GM12878 (cell line): ENCODE measurements at regions not wholly inside any gene's neighbourhood (a gene's known extent, or its start where the extent isn't known, plus 50 kb on each side); places are given as distances from the start of the nearest gene placed in this dataset.

Experiments used
- ATAC-seq: fragments of 200-7000 bp; cut with Tn5 transposase; 3 replicates; pipeline ENCODE4 v1.9.1; 2020; ENCODE audit warnings: mild to moderate bottlenecking, moderate library complexity
- BruUV-seq: library from RNA; stranded (reverse); fragments of 400-500 nt; replicated peaks from 2 replicates; lab custom pipeline; 2021; lab: Mats Ljungman, UMichigan
- CTCF ChIA-PET: fragments of 300-600 bp; sonication (Branson Sonifier 250); formaldehyde crosslinking; extraction: SDS; loops from one replicate; lab custom pipeline; 2021; ENCODE audit warnings: inconsistent platforms; lab: Yijun Ruan, JAX
- POLR2A ChIA-PET: fragments of 350-600 bp; formaldehyde crosslinking; extraction: SDS; loops from one replicate; lab custom pipeline; 2021; ENCODE audit warnings: inconsistent platforms; lab: Charles Lee
- RAD21 ChIA-PET: fragments of 300-600 bp; sonication (Branson Sonifier 250); formaldehyde crosslinking; loops from one replicate; lab custom pipeline; 2023; ENCODE audit warnings: antibody characterized with exemption; ENCODE audit not compliant: unreplicated experiment; lab: Charles Lee
- SMC1A ChIA-PET: fragments of 300-600 bp; sonication (Branson Sonifier 250); formaldehyde crosslinking; loops from one replicate; lab custom pipeline; 2023; ENCODE audit not compliant: unreplicated experiment, uncharacterized antibody; lab: Charles Lee
- DNase-seq: peaks from one replicate; pipeline ENCODE4 v3.0.0-alpha.2; 2011; ENCODE audit warnings: low read depth, low spot score
- FAIRE-seq: peaks from 3 replicates; lab custom pipeline; 2011; peaks lifted over from hg19 to GRCh38; lab: Jason Lieb, UNC
- H2AFZ ChIP-seq: 2 replicates; pipeline ENCODE4 v1.6.0; 2011; ENCODE audit warnings: low read depth, low read length, control low read depth; ENCODE audit not compliant: control insufficient read depth
- H3K27ac ChIP-seq: 2 replicates; pipeline ENCODE4 v1.5.1; 2011; ENCODE audit warnings: control low read depth; ENCODE audit not compliant: control insufficient read depth, insufficient read depth
- H3K27me3 ChIP-seq, 2 experiments: replicated peaks in 1 of 2; 2 replicates each; pipeline versions ENCODE4 v1.6.0 to v1.6.1; 2011; ENCODE audit warnings: low read length in 1 of 2; ENCODE audit not compliant: control insufficient read depth in 2 of 2, insufficient read depth in 2 of 2
- H3K36me3 ChIP-seq, 2 experiments: 2 replicates each; pipeline ENCODE4 v1.5.1; 2011; ENCODE audit warnings: low read length in 1 of 2; ENCODE audit not compliant: control insufficient read depth in 2 of 2, insufficient read depth in 2 of 2
- H3K4me1 ChIP-seq: 2 replicates; pipeline ENCODE4 v1.6.1; 2011; ENCODE audit warnings: mild to moderate bottlenecking, low read length, moderate library complexity, mixed read lengths; ENCODE audit not compliant: control insufficient read depth, insufficient read depth
- H3K4me2 ChIP-seq: 2 replicates; pipeline ENCODE4 v1.6.0; 2011; ENCODE audit warnings: control low read depth; ENCODE audit not compliant: control insufficient read depth, insufficient read depth
- H3K4me3 ChIP-seq: fragments of 200-600 bp; sonication (generic); 2 replicates; pipeline ENCODE4 v1.5.1; 2016
- H3K79me2 ChIP-seq: 2 replicates; pipeline ENCODE4 v1.6.0; 2011; ENCODE audit warnings: low read length; ENCODE audit not compliant: control insufficient read depth, insufficient read depth
- H3K9ac ChIP-seq: 2 replicates; pipeline ENCODE4 v1.8.0; 2011; ENCODE audit warnings: low read length, control low read depth, mixed read lengths; ENCODE audit not compliant: control insufficient read depth, insufficient read depth
- H3K9me3 ChIP-seq: replicated peaks from 3 replicates; pipeline ENCODE4 v1.5.1; 2011; ENCODE audit warnings: mild to moderate bottlenecking, low read length; ENCODE audit not compliant: control insufficient read depth, insufficient read depth
- H4K20me1 ChIP-seq: 2 replicates; pipeline ENCODE4 v1.6.0; 2011; ENCODE audit not compliant: control insufficient read depth, insufficient read depth
- CBX3 ChIP-seq: fragments of 200-600 bp; sonication (generic); IDR thresholded peaks from 2 replicates; pipeline ENCODE4 v1.6.1; 2016; ENCODE audit warnings: low read depth, borderline replicate concordance
- EGR1 ChIP-seq, 2 experiments: IDR thresholded peaks; 1 replicate in 1 of 2; 2 replicates in 1 of 2; pipeline ENCODE4 v1.6.1; 2011 to 2012; ENCODE audit warnings: low read depth in 2 of 2, low read length in 2 of 2, borderline replicate concordance in 1 of 2, mild to moderate bottlenecking in 1 of 2, moderate library complexity in 1 of 2
- ETV6 ChIP-seq, 2 experiments: fragments of 450-650 bp in 1 of 2; IDR thresholded peaks in 1 of 2; conservative IDR thresholded peaks in 1 of 2; 2 replicates each; pipeline ENCODE4 v1.6.1; 2014; ENCODE audit warnings: antibody characterized with exemption in 1 of 2, borderline replicate concordance in 1 of 2, low read depth in 1 of 2, mild to moderate bottlenecking in 1 of 2, moderate library complexity in 1 of 2
- EZH2 ChIP-seq: IDR thresholded peaks from 2 replicates; pipeline ENCODE4 v1.6.1; 2012; ENCODE audit warnings: low read depth, mild to moderate bottlenecking, control low read depth, inconsistent platforms, low read length, borderline replicate concordance; ENCODE audit not compliant: control insufficient read depth
- KLF5 ChIP-seq: fragments of 450-650 bp; IDR thresholded peaks from 2 replicates; pipeline ENCODE4 v1.6.1; 2014; ENCODE audit warnings: mild to moderate bottlenecking; ENCODE audit not compliant: partially characterized antibody
- MEF2A ChIP-seq: IDR thresholded peaks from 2 replicates; pipeline ENCODE4 v1.6.1; 2011; ENCODE audit warnings: low read depth, mild to moderate bottlenecking, low read length, moderate library complexity; ENCODE audit not compliant: insufficient read depth
- NR2C1 ChIP-seq: fragments of 450-650 bp; IDR thresholded peaks from 2 replicates; pipeline ENCODE4 v1.6.1; 2017; ENCODE audit warnings: antibody characterized with exemption, mild to moderate bottlenecking, moderate library complexity
- NR2C2 ChIP-seq: IDR thresholded peaks from 2 replicates; pipeline ENCODE4 v1.6.1; 2011; ENCODE audit warnings: borderline replicate concordance, low read depth; ENCODE audit not compliant: control insufficient read depth, insufficient read length
- POLR2AphosphoS2 ChIP-seq: IDR thresholded peaks from 2 replicates; pipeline ENCODE4 v1.6.1; 2011; ENCODE audit warnings: low read depth, mild to moderate bottlenecking, low read length, improper control_type of control experiment, moderate library complexity
- POLR2AphosphoS5 ChIP-seq: IDR thresholded peaks from 2 replicates; pipeline ENCODE4 v1.6.1; 2011; ENCODE audit warnings: mild to moderate bottlenecking, low read length, inconsistent platforms
- SREBF2 ChIP-seq: IDR thresholded peaks from 2 replicates; pipeline ENCODE4 v1.6.1; 2012; ENCODE audit warnings: mild to moderate bottlenecking, low read length
- TBL1XR1 ChIP-seq: IDR thresholded peaks from 2 replicates; pipeline ENCODE4 v1.6.1; 2012; ENCODE audit warnings: low read depth, low read length, improper control_type of control experiment
- TCF3 ChIP-seq: IDR thresholded peaks from 2 replicates; pipeline ENCODE4 v1.6.1; 2012; ENCODE audit warnings: low read depth, mild to moderate bottlenecking, low read length, borderline replicate concordance; ENCODE audit not compliant: insufficient read depth
- TCF7 ChIP-seq: IDR thresholded peaks from 2 replicates; pipeline ENCODE4 v1.6.1; 2014; ENCODE audit warnings: antibody characterized with exemption, borderline replicate concordance
- ZNF274 ChIP-seq: IDR thresholded peaks from one replicate; pipeline ENCODE4 v1.8.0; 2011; ENCODE audit not compliant: insufficient read length, insufficient read depth
- ZZZ3 ChIP-seq: IDR thresholded peaks from 2 replicates; pipeline ENCODE4 v1.6.1; 2011; ENCODE audit warnings: low read depth; ENCODE audit not compliant: control insufficient read depth, insufficient read length
- WGBS: methylation state at CpG from one replicate; pipeline ENCODE4 v1.1.6; 2016; ENCODE audit warnings: low lambda C conversion rate; ENCODE audit not compliant: insufficient replicate concordance, insufficient coverage; ENCODE audit errors: missing lambda C conversion rate; 5-methylcytosine and 5-hydroxymethylcytosine counted together
- in situ Hi-C: fragments of 300-500 bp; cut with MboI; formaldehyde crosslinking; loops from 9 replicates; pipeline ENCODE4 v1.14.3; 2018; ENCODE audit warnings: mixed read lengths
- intact Hi-C: fragments of 100-400 bp; cut with micrococcal nuclease; formaldehyde crosslinking; loops from one replicate; pipeline ENCODE4 v1.14.2; 2022; ENCODE audit not compliant: unreplicated experiment
- TF ChIP-seq, protein P1 (sequence below): fragments of 450-650 bp; IDR thresholded peaks from 2 replicates; pipeline ENCODE4 v1.6.1; 2017; ENCODE audit warnings: mild to moderate bottlenecking, moderate library complexity
- TF ChIP-seq, protein P2 (sequence below): IDR thresholded peaks from 2 replicates; pipeline ENCODE4 v1.6.1; 2012; ENCODE audit warnings: low read depth, low read length, improper control_type of control experiment

DNA sequence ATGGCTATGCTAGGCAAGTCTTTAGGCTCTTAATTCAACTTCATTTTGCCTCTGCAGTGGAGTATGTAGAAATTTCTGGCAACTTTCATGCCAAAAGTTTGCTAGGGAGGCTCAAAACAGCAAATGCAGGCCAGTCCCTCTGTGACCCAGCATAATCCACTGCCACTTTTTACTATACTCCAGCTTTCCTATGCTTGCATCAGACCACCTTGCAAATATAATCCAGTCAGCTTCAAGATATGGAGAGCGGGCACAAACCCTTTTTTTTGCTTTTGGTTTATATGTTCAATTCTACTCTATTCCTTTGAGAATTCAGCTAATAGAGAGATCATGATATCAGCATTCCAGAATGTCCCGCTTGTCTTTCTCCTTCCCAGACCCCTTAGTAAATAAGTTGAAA, 192.0 kb upstream of the PABPC4L start:
- SMC1A ChIA-PET = no interaction called here

GRCh38 chr4:134390319-134390718, 188.7 kb upstream of the PABPC4L start:
- no peak for ATAC-seq
- no TSS peak for BruUV-seq
- Histone ChIP-seq H3K79me2 (no peaks in the 10 kb centered on the region), H3K9ac (no peak overlapping the region), H3K27ac (no peak overlapping the region), H4K20me1 (no peaks in the 10 kb centered on the region), H3K27me3 (no peaks in the 10 kb centered on the region), H3K9me3 (no peaks in the 10 kb centered on the region), H3K36me3 (no peaks in the 10 kb centered on the region), H2AFZ (no peak overlapping the region), H3K4me1 (no peaks in the 10 kb centered on the region), H3K4me2 (no peak overlapping the region), H3K4me3 (no peak overlapping the region)
- ChIA-PET RAD21 (no interaction called here), POLR2A (no interaction called here), SMC1A (interaction anchor here (0.8 kb wide), 1 partner anchor 9 kb away, joined by 3 read pairs; no protein-coding TSS in a partner anchor), CTCF (no interaction called here)
- intact Hi-C loops = no loop called here
- 2% methylated on average over 2 of the region's 2 CpGs for WGBS
- in situ Hi-C loops = no loop called here
- no peak for FAIRE-seq
- no peak for DNase-seq
- TF ChIP-seq EZH2 (no peak), ZNF274 (no peak), ZZZ3 (no peak), POLR2AphosphoS5 (no peak), POLR2AphosphoS2 (no peak), EGR1 (IDR thresholded peaks at IDR 0.05; ENCODE audit: borderline replicate concordance in 1 of 2, low read depth in 2 of 2, low read length in 2 of 2) (no peak), ETV6 (conservative IDR thresholded peaks at IDR 0.05 in 1 of 2, IDR thresholded peaks at IDR 0.05 in 1 of 2; ENCODE audit: borderline replicate concordance in 1 of 2, low read depth in 1 of 2) (no peak), TCF7 (no peak)
- TF ChIP-seq, protein P1, sequence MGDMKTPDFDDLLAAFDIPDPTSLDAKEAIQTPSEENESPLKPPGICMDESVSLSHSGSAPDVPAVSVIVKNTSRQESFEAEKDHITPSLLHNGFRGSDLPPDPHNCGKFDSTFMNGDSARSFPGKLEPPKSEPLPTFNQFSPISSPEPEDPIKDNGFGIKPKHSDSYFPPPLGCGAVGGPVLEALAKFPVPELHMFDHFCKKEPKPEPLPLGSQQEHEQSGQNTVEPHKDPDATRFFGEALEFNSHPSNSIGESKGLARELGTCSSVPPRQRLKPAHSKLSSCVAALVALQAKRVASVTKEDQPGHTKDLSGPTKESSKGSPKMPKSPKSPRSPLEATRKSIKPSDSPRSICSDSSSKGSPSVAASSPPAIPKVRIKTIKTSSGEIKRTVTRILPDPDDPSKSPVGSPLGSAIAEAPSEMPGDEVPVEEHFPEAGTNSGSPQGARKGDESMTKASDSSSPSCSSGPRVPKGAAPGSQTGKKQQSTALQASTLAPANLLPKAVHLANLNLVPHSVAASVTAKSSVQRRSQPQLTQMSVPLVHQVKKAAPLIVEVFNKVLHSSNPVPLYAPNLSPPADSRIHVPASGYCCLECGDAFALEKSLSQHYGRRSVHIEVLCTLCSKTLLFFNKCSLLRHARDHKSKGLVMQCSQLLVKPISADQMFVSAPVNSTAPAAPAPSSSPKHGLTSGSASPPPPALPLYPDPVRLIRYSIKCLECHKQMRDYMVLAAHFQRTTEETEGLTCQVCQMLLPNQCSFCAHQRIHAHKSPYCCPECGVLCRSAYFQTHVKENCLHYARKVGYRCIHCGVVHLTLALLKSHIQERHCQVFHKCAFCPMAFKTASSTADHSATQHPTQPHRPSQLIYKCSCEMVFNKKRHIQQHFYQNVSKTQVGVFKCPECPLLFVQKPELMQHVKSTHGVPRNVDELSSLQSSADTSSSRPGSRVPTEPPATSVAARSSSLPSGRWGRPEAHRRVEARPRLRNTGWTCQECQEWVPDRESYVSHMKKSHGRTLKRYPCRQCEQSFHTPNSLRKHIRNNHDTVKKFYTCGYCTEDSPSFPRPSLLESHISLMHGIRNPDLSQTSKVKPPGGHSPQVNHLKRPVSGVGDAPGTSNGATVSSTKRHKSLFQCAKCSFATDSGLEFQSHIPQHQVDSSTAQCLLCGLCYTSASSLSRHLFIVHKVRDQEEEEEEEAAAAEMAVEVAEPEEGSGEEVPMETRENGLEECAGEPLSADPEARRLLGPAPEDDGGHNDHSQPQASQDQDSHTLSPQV = no peak
- TF ChIP-seq, protein P2, sequence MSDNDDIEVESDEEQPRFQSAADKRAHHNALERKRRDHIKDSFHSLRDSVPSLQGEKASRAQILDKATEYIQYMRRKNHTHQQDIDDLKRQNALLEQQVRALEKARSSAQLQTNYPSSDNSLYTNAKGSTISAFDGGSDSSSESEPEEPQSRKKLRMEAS = no peak

More for the DNA sequence above, 192.0 kb upstream of the PABPC4L start:
- no peaks in the 10 kb centered on the region for H3K9me3 ChIP-seq
- ATAC-seq (no peak), FAIRE-seq (no peak), DNase-seq (no peak)
- H3K9ac ChIP-seq = no peak overlapping the region
- no peaks in the 10 kb centered on the region for H3K79me2 ChIP-seq
- H3K27ac ChIP-seq = no peak overlapping the region
- H3K4me2 ChIP-seq = no peak overlapping the region
- BruUV-seq = no TSS peak
- RAD21 ChIA-PET = no interaction called here
- in situ Hi-C loops (no loop called here), intact Hi-C loops (no loop called here)
- CTCF ChIA-PET = no interaction called here
- 22% methylated on average over 2 of the region's 2 CpGs for WGBS
- H2AFZ ChIP-seq = no peak overlapping the region
- no peaks in the 10 kb centered on the region for H3K36me3 ChIP-seq
- H3K27me3 ChIP-seq = no peaks in the 10 kb centered on the region
- TF ChIP-seq TBL1XR1 = no peak
- no peak for TF ChIP-seq MEF2A
- no peak for TF ChIP-seq ETV6 (conservative IDR thresholded peaks at IDR 0.05 in 1 of 2, IDR thresholded peaks at IDR 0.05 in 1 of 2; ENCODE audit: borderline replicate concordance in 1 of 2, low read depth in 1 of 2)
- TF ChIP-seq NR2C2 = no peak
- no peak for TF ChIP-seq CBX3
- TF ChIP-seq KLF5 = no peak
- TF ChIP-seq NR2C1 = no peak
- no peak for TF ChIP-seq TCF3
- no peak for TF ChIP-seq SREBF2
- H3K4me1 ChIP-seq = no peaks in the 10 kb centered on the region
- H3K4me3 ChIP-seq = no peak overlapping the region
- POLR2A ChIA-PET = no interaction called here
- H4K20me1 ChIP-seq = no peaks in the 10 kb centered on the region
